ENCODE measurements at regions not wholly inside any gene's neighbourhood (a gene's known extent, or its start where the extent isn't known, plus 50 kb on each side); places are given as distances from the start of the nearest gene placed in this dataset.

DNA sequence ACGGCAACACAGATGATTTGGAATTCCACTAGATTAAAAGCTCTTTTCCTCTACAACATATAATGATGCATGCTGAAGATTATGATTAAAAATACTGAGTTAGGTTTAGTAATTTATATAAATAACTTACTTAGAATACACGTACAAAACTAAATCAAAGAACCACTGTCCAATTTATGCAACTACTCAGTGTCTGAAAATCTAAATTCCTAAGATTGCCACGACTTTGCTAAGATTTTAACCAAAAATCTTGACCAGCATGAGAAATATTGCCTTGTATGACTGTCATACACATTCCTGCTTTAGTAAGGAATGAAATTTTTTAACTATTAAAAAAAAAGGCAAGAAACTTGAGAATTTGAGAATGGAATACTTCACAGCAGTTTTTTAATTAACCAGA lies 292.4 kb downstream of the ZNF608 start:
- peaks cover 19 to 25% of the 10 kb centered on the region in 2 experiments for H3K4me1 Mint-ChIP-seq
- H3K36me3 Mint-ChIP-seq (ENCODE audit: insufficient read depth in 1 of 3, low read depth in 3 of 3): peaks cover 0 to 2% (median 0%) of the 10 kb centered on the region in 3 experiments; a peak in 1 of 7 replicates
- H3K79me2 ChIP-seq (ENCODE audit: insufficient read depth, low read length): no peaks in the 10 kb centered on the region
- H3K4ac ChIP-seq (ENCODE audit: low read depth, low read length): no peak overlapping the region
- no peaks in the 10 kb centered on the region for H3K79me1 ChIP-seq (ENCODE audit: insufficient read depth, low read depth, low read length, poor library complexity, severe bottlenecking)
- H3K9me3 ChIP-seq (ENCODE audit: control insufficient read depth, low read depth, low read length): no peaks in the 10 kb centered on the region
- H3K4me3 Mint-ChIP-seq: no peak overlapping the region
- H3K18ac ChIP-seq (ENCODE audit: insufficient read length, low read depth, low read length): no peak overlapping the region
- no peak overlapping the region for H4K5ac ChIP-seq (ENCODE audit: insufficient read length, low read depth, low read length)
- H3K4me1 ChIP-seq (ENCODE audit: insufficient read depth, low read length): no peaks in the 10 kb centered on the region
- DNase-seq: no peak
- no peak overlapping the region for H2BK20ac ChIP-seq (ENCODE audit: low read depth, low read length, poor library complexity, severe bottlenecking)
- H3K23me2 ChIP-seq (ENCODE audit: insufficient read length, low read depth, low read length, poor library complexity, severe bottlenecking): no peaks in the 10 kb centered on the region
- no peaks in the 10 kb centered on the region for H3K27me3 ChIP-seq (ENCODE audit: insufficient read depth, low read length)
- no peak overlapping the region for H2BK15ac ChIP-seq (ENCODE audit: low read depth, low read length)
- no peak overlapping the region for H3K9ac ChIP-seq (ENCODE audit: extremely low read depth, insufficient read length, low read length)
- H3K23ac ChIP-seq (ENCODE audit: insufficient read length, low read depth, low read length): no peak overlapping the region
- TF ChIP-seq, protein P1, sequence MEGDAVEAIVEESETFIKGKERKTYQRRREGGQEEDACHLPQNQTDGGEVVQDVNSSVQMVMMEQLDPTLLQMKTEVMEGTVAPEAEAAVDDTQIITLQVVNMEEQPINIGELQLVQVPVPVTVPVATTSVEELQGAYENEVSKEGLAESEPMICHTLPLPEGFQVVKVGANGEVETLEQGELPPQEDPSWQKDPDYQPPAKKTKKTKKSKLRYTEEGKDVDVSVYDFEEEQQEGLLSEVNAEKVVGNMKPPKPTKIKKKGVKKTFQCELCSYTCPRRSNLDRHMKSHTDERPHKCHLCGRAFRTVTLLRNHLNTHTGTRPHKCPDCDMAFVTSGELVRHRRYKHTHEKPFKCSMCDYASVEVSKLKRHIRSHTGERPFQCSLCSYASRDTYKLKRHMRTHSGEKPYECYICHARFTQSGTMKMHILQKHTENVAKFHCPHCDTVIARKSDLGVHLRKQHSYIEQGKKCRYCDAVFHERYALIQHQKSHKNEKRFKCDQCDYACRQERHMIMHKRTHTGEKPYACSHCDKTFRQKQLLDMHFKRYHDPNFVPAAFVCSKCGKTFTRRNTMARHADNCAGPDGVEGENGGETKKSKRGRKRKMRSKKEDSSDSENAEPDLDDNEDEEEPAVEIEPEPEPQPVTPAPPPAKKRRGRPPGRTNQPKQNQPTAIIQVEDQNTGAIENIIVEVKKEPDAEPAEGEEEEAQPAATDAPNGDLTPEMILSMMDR (conservative IDR thresholded peaks at IDR 0.05): no peak
- no peak overlapping the region for H2BK5ac ChIP-seq (ENCODE audit: insufficient read length, low read length)
- no peaks in the 10 kb centered on the region for H3K27me3 Mint-ChIP-seq (ENCODE audit: low read depth)
- H2BK120ac ChIP-seq (ENCODE audit: low read depth, low read length, poor library complexity, severe bottlenecking): no peak overlapping the region
- no peaks in the 10 kb centered on the region; a peak in 1 of 5 replicates for H3K9me3 Mint-ChIP-seq
- H2BK12ac ChIP-seq (ENCODE audit: insufficient read length, low read depth, low read length): no peak overlapping the region
- H3K14ac ChIP-seq (ENCODE audit: insufficient read depth, low read length): no peak overlapping the region
- H3K27ac ChIP-seq (ENCODE audit: insufficient read length, low read depth, low read length): no peak overlapping the region
- no peak overlapping the region for H3K27ac Mint-ChIP-seq
- no peak overlapping the region for H4K91ac ChIP-seq (ENCODE audit: insufficient read length, low read depth, low read length)
- H2AK5ac ChIP-seq (ENCODE audit: insufficient read length, low read length): no peak overlapping the region
- no peak overlapping the region for H3T11ph ChIP-seq (ENCODE audit: low read length)
- no CpG with 5 or more reads among the region's 3 CpGs for WGBS (ENCODE audit: extremely low coverage, insufficient read length, low lambda C conversion rate)
- H3K56ac ChIP-seq (ENCODE audit: insufficient read length, low read depth, low read length): no peak overlapping the region
- no peak overlapping the region for H3K4me2 ChIP-seq (ENCODE audit: insufficient read depth, insufficient read length, low read length)
- H4K20me1 ChIP-seq (ENCODE audit: control insufficient read depth, insufficient read depth, insufficient read length): no peaks in the 10 kb centered on the region
- H2AFZ ChIP-seq (ENCODE audit: low read length): no peak overlapping the region
- no peak overlapping the region for H4K8ac ChIP-seq (replicated peaks; ENCODE audit: insufficient read length, low read depth, low read length)
